ENCODE measurements at regions not wholly inside any gene's neighbourhood (a gene's known extent, or its start where the extent isn't known, plus 50 kb on each side); places are given as distances from the start of the nearest gene placed in this dataset.
"Not testable (repeated sequence)": the region's sequence is repeated elsewhere in the genome, so short reads cannot be mapped to it uniquely, and the experiment has no call there.

DNA sequence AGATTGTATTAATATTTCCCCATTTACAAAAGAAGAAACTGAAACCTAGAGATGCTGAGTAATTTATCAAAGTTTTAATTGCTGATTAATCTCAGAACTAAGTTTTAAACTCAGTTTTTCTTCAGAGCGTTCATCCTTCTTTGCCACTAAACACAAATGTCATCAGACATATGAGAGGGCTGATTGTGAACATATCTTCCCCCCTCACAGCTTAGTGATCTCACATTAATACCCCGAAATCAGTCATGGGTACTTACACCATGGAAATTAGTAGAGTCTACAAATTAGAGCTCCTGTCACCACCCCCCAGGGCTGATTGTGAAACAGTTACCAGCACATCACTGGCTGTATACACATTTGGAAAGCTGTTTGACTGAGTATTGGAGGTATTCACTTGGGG is 189.3 kb upstream of the SGO1 start:
- Histone ChIP-seq H3K4me2 (ENCODE audit: insufficient read depth, insufficient read length, low read length) (no peak overlapping the region), H3K56ac (ENCODE audit: insufficient read length, low read depth, low read length) (no peak overlapping the region), H2BK20ac (ENCODE audit: low read depth, low read length, poor library complexity, severe bottlenecking) (no peak overlapping the region), H3K9ac (ENCODE audit: extremely low read depth, insufficient read length, low read length) (no peak overlapping the region), H3K4me1 (ENCODE audit: insufficient read depth, low read length) (peaks cover 4% of the 10 kb centered on the region; the same call in 1 of the 2 replicates), H3K23ac (ENCODE audit: insufficient read length, low read depth, low read length) (no peak overlapping the region), H4K91ac (ENCODE audit: insufficient read length, low read depth, low read length) (no peak overlapping the region), H4K20me1 (ENCODE audit: control insufficient read depth, insufficient read depth, insufficient read length) (no peaks in the 10 kb centered on the region), H3T11ph (ENCODE audit: low read length) (no peak overlapping the region), H3K23me2 (ENCODE audit: insufficient read length, low read depth, low read length, poor library complexity, severe bottlenecking) (no peaks in the 10 kb centered on the region), H3K4ac (ENCODE audit: low read depth, low read length) (no peak overlapping the region), H3K14ac (ENCODE audit: insufficient read depth, low read length) (no peak overlapping the region), H3K18ac (ENCODE audit: insufficient read length, low read depth, low read length) (no peak overlapping the region), H3K9me3 (ENCODE audit: control insufficient read depth, low read depth, low read length) (no peaks in the 10 kb centered on the region), H3K27ac (ENCODE audit: insufficient read length, low read depth, low read length) (no peak overlapping the region), H2AK5ac (ENCODE audit: insufficient read length, low read length) (no peak overlapping the region), H4K5ac (ENCODE audit: insufficient read length, low read depth, low read length) (no peak overlapping the region), H3K79me2 (ENCODE audit: insufficient read depth, low read length) (no peaks in the 10 kb centered on the region), H3K79me1 (ENCODE audit: insufficient read depth, low read depth, low read length, poor library complexity, severe bottlenecking) (no peaks in the 10 kb centered on the region), H2BK120ac (ENCODE audit: low read depth, low read length, poor library complexity, severe bottlenecking) (no peak overlapping the region), H2BK15ac (ENCODE audit: low read depth, low read length) (no peak overlapping the region), H2AFZ (ENCODE audit: low read length) (no peak overlapping the region), H3K27me3 (ENCODE audit: insufficient read depth, low read length) (no peaks in the 10 kb centered on the region), H2BK12ac (ENCODE audit: insufficient read length, low read depth, low read length) (no peak overlapping the region), H2BK5ac (ENCODE audit: insufficient read length, low read length) (no peak overlapping the region), H4K8ac (replicated peaks; ENCODE audit: insufficient read length, low read depth, low read length) (no peak overlapping the region)
- Mint-ChIP-seq H3K27ac (no peak overlapping the region; a peak in 1 of 7 replicates), H3K4me1 (peaks cover 14 to 18% of the 10 kb centered on the region in 2 experiments), H3K36me3 (ENCODE audit: insufficient read depth in 1 of 3, low read depth in 3 of 3) (no peaks in the 10 kb centered on the region; a peak in 1 of 7 replicates), H3K4me3 (no peak overlapping the region), H3K9me3 (no peaks in the 10 kb centered on the region), H3K27me3 (ENCODE audit: low read depth) (no peaks in the 10 kb centered on the region)
- no CpG with 5 or more reads among the region's 2 CpGs for WGBS (ENCODE audit: extremely low coverage, insufficient read length, low lambda C conversion rate)
- TF ChIP-seq, protein P1, sequence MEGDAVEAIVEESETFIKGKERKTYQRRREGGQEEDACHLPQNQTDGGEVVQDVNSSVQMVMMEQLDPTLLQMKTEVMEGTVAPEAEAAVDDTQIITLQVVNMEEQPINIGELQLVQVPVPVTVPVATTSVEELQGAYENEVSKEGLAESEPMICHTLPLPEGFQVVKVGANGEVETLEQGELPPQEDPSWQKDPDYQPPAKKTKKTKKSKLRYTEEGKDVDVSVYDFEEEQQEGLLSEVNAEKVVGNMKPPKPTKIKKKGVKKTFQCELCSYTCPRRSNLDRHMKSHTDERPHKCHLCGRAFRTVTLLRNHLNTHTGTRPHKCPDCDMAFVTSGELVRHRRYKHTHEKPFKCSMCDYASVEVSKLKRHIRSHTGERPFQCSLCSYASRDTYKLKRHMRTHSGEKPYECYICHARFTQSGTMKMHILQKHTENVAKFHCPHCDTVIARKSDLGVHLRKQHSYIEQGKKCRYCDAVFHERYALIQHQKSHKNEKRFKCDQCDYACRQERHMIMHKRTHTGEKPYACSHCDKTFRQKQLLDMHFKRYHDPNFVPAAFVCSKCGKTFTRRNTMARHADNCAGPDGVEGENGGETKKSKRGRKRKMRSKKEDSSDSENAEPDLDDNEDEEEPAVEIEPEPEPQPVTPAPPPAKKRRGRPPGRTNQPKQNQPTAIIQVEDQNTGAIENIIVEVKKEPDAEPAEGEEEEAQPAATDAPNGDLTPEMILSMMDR (conservative IDR thresholded peaks at IDR 0.05) = no peak
- DNase-seq = no peak

DNA sequence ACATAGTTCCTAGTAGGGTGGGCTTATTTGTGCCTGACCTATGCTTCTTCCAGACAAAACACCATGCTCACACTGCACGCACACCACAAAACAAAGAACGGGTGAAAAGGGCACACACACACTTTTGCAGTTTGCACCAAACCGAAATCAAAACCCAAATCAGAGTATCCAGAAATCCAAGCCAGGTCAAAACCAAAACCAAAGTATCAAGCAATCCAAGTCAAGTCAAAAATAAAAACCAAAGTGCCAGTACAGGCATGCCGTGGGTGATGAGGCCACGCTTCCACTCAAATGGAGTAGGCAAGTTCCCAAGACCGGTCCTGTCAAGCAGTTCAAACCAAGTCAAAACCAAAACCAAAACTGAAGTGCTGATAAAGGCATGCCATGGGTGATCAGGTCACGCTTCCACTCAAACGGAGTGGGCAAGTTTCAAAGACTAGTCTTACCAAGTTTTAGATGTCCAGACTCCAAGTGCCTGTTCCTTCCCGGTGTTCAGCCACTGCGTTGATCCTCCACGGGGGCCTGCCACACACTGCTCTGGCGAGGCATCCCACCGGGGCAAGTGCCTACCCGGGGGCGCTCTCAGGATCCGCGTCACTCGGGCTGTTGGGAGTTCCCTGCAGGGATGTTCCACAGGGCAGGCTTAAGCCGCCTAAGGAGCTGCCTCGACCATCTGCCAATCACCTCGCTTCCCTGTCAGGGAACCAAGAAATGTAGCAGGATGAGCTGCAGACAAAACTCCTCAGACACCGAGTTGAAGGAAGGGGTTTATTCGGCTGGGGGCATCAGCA is 184.5 kb upstream of the SGO1 start:
- DNase-seq; H3K27me3 Mint-ChIP-seq (ENCODE audit: low read depth); H3T11ph ChIP-seq (ENCODE audit: low read length); H4K20me1 ChIP-seq (ENCODE audit: control insufficient read depth, insufficient read depth, insufficient read length); H3K4ac ChIP-seq (ENCODE audit: low read depth, low read length); H2BK15ac ChIP-seq (ENCODE audit: low read depth, low read length); H4K5ac ChIP-seq (ENCODE audit: insufficient read length, low read depth, low read length); H2AFZ ChIP-seq (ENCODE audit: low read length); H3K4me2 ChIP-seq (ENCODE audit: insufficient read depth, insufficient read length, low read length); H3K27me3 ChIP-seq (ENCODE audit: insufficient read depth, low read length); H3K56ac ChIP-seq (ENCODE audit: insufficient read length, low read depth, low read length); H3K4me1 ChIP-seq (ENCODE audit: insufficient read depth, low read length); H4K8ac ChIP-seq (replicated peaks; ENCODE audit: insufficient read length, low read depth, low read length); H3K18ac ChIP-seq (ENCODE audit: insufficient read length, low read depth, low read length); H3K27ac ChIP-seq (ENCODE audit: insufficient read length, low read depth, low read length); H3K23ac ChIP-seq (ENCODE audit: insufficient read length, low read depth, low read length); H2BK120ac ChIP-seq (ENCODE audit: low read depth, low read length, poor library complexity, severe bottlenecking); H4K91ac ChIP-seq (ENCODE audit: insufficient read length, low read depth, low read length); H3K9me3 Mint-ChIP-seq; H3K36me3 Mint-ChIP-seq (ENCODE audit: insufficient read depth in 1 of 3, low read depth in 3 of 3); H3K79me1 ChIP-seq (ENCODE audit: insufficient read depth, low read depth, low read length, poor library complexity, severe bottlenecking); H2BK20ac ChIP-seq (ENCODE audit: low read depth, low read length, poor library complexity, severe bottlenecking); H2BK5ac ChIP-seq (ENCODE audit: insufficient read length, low read length); H3K27ac Mint-ChIP-seq; H2AK5ac ChIP-seq (ENCODE audit: insufficient read length, low read length); H3K14ac ChIP-seq (ENCODE audit: insufficient read depth, low read length); H3K4me3 Mint-ChIP-seq; H3K9me3 ChIP-seq (ENCODE audit: control insufficient read depth, low read depth, low read length); H2BK12ac ChIP-seq (ENCODE audit: insufficient read length, low read depth, low read length); H3K9ac ChIP-seq (ENCODE audit: extremely low read depth, insufficient read length, low read length); H3K23me2 ChIP-seq (ENCODE audit: insufficient read length, low read depth, low read length, poor library complexity, severe bottlenecking); H3K79me2 ChIP-seq (ENCODE audit: insufficient read depth, low read length): not testable (repeated sequence)
- H3K4me1 Mint-ChIP-seq = peaks cover 10 to 11% of the 10 kb centered on the region in 2 experiments
- WGBS (ENCODE audit: extremely low coverage, insufficient read length, low lambda C conversion rate) = no CpG with 5 or more reads among the region's 23 CpGs

All from H9 (cell line).